ENCODE measurements at regions not wholly inside any gene's neighbourhood (a gene's known extent, or its start where the extent isn't known, plus 50 kb on each side); places are given as distances from the start of the nearest gene placed in this dataset.
"Not testable (repeated sequence)": the region's sequence is repeated elsewhere in the genome, so short reads cannot be mapped to it uniquely, and the experiment has no call there.

DNA sequence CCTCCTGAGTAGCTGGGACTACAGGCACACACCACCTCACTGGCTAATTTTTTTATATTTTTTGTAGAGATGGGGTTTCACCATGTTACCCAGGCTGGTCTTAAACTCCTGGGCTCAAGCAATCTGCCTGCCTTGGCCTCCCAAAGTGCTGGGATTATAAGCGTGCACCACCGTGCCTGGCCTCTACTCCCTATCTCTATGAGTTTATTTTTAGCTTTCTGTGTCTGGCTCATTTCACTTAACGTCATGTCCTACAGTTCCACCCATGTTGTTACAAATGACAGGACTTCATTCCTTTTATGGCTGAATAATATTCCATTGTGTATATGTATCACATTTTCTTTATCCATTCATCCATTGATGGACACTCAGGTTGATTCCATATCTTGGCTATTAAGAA lies 164.2 kb upstream of the ZNF648 start:
- DNase-seq: not testable (repeated sequence)

DNA sequence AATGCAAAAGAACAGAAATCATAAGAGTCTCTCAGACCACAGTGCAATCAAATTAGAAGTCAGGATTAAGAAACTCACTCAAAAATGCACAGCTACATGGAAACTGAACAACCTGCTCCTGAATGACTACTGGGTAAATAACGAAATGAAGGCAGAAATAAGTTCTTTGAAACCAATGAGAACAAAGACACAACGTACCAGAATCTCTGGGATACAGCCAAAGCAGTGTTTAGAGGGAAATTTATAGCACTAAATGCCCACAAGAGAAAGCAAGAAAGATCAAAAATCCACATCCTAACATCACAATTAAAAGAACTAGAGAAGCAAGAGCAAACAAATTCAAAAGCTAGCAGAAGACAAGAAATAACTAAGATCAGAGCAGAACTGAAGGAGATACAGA lies 160.5 kb upstream of the ZNF648 start:
- DNase-seq: not testable (repeated sequence)

DNA sequence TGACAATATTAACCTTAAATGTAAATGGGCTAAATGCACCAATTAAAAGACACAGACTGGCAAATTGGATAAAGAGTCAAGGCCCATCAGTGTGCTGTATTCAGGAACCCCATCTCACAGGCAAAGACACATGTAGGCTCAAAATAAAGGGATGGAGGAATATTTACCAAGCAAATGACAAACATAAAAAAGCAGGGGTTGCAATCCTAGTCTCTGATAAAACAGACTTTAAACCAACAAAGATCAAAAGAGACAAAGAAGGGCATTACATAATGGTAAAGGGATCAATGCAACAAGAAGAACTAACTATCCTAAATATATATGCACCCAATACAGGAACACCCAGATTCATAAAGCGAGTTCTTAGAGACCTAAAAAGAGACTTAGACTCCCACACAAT lies 159.9 kb upstream of the ZNF648 start:
- not testable (repeated sequence) for DNase-seq

DNA sequence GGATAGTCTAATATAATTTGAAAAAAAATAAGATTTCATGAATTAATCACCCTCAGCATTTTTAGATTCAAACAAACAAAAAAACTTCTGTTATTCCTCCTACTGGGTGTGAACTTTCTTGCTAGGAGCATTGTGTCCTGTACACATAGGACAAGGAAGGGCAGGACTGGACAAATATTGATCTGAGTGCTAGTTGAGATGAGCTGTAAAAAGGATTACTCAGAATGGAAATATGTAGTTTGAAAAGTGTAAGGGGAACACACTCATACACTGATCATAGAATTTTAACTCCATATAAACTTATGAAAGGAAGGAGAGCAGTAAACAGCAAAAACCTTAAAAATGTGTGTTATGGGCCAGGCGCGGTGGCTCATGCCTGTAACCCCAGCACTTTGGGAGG lies 156.5 kb upstream of the ZNF648 start:
- no peak for DNase-seq

DNA sequence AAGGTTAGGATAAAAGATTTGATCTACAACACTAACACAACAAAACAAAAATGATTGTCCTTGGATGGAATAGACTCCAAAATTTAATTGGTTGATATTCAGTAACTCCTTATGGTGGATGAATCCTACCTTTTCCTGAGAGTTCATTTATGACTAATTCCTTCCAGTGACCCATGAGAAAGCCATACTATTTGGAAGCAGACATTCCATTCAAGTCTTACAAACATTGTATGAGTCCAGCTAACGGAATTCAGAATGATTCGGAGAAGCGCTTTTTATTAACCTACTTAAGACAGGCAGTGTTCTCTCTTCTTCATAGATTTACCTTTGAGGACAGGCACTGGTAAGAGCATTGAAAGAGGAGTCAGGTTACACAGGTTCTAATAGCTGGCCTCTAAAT lies 155.6 kb upstream of the ZNF648 start:
- DNase-seq: no peak

DNA sequence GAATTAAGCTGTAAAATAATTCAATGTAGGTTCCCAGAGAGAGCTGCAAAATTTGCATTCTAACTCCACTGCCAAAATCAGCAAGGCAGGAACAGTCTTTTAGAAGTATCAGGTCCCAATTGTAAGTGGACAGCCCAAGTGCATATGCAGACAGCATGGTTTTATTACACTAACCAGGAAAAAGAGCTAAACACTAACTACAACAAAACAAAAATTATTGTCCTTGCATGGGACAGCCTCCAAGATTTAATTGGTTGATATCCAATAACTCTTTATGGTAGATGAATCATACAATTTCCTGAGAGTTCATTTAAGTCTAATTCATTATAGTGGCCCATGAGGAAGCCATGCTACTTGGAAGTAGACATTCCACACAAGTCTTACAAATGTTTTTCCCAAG lies 154.3 kb upstream of the ZNF648 start:
- DNase-seq: no peak

DNA sequence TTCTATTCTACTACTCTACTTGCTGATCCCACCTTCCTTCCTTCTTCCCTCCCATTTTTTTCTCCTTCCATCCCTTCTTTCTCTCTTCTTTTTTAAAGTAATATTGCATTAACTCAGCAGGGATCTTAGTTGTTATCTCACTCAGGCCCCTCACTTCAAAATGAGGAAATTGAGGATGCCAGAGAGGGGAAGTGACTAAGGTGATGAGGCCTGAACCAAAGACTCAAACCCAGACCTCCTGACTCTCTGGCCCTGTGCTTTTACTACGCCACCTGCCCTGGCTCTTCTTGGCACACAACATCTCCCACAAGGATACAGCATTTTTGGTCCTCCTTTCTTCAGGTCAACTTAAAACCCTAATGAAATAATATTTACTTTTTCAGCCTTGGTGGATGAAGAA lies 151.7 kb upstream of the ZNF648 start:
- DNase-seq: no peak

DNA sequence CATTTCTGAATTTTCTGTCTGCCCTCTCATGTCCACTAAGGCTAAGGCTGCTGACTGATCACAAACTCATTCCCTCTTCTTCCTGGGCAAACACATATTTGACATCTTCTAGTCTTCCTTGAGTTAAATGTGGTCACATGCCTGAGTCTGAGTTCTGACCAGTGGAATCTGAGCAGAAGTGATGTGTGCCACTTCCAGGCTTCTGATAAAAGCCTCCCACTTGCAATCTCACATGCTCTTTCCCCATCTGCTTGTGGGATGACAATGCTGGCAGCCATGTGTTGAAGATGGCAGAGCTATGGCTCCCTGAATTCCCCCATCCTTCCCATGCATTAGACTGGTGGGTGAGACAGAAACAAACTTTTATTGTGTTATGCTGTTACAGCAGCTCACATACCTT lies 149.9 kb upstream of the ZNF648 start:
- no peak for DNase-seq

DNA sequence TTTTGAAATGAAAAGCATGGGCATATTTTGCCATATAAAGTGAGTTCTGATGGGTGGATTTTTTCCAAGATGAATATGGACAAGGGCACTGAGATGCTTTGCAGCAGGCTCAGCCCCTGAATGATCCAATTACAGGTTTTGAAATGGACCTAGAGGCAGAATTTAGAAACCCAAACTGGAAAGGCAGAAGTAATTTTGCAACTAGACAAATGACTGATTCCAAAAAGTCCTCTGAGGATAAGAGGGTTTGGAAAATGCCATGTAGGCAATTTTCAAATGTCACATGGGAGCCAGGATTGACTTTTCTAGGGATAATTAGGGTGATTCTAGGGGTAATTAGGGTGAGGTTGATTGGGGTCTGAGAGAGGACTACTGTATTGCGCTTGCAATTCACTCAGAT lies 148.9 kb upstream of the ZNF648 start:
- no peak for DNase-seq

DNA sequence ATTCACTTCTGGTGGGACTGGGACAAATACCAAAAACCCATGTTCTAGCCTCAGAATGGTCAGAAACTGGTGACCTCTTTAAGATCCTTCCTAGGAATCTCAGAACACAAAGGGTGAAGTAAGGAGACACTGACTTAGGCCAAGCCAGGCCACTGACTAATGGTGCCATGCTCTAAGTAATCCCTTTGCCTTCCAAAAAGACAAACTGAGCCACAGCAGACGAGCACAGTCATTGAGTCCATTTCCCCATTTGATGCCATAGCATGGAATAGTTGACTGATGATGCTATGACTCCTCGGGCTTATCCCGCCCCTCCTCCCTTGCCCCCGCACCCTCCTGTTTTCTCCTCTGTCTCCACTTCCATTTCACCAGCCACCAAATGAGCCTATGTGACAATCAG lies 145.8 kb upstream of the ZNF648 start:
- no peak for DNase-seq

DNA sequence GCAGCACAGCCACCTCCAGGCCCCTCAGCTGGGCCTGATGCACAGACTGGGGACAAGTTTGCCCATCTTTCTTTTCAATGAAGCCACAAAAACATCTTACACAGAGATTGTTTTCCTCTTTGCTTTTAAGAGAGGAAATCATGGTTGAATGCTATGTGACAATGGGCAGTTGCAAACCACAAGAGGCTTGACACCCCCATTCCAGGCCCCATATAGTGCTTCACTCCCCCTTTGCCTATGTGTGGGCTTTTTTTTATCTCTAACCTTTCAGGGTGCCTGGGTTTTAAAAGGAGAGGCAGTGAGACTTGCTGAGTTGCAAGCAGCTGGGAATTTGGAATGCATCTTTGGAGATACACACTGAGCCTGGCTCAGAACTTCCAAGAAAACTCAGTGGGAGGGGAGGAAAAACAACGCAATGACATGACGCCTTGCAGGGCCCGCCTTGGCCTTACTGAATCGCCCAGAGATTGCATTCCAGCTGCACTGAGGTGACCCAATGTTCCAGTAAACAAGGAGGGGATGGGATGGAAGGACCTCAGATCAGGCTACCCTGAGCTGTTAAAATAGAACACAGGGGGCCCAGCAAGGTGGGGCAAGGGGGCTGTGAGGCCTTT lies 145.2 kb upstream of the ZNF648 start:
- no peak for DNase-seq

DNA sequence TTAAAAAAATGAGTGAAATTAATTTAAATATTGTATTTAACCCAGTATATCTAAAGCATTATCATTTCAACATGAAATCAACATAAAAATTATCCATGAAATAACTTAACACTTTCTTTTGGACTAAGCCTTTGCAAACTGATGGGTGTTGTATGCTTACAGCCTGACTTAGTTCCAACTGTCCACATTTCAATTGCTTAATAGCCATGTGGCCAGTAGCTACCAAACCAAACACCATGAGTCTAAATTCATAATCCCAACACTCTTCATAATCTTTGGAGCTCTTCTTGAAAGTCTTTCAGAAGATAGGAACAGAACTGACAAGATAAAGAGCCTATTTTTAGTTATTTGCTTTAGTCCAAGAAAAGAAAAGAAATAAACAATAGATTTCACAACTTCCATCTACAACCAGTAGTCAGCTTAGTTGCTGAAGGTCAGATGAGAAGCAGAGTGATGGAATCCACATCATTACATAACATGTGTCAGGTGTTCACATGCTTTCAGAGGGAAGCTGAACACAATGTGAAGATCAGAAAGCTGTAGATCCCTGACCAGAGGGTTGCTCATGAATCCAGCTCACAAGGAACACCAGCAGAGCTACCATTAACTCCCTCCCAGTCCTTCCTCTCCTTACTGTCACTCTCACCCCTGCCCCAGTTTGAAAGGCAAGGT lies 144.0 kb upstream of the ZNF648 start:
- DNase-seq: no peak

DNA sequence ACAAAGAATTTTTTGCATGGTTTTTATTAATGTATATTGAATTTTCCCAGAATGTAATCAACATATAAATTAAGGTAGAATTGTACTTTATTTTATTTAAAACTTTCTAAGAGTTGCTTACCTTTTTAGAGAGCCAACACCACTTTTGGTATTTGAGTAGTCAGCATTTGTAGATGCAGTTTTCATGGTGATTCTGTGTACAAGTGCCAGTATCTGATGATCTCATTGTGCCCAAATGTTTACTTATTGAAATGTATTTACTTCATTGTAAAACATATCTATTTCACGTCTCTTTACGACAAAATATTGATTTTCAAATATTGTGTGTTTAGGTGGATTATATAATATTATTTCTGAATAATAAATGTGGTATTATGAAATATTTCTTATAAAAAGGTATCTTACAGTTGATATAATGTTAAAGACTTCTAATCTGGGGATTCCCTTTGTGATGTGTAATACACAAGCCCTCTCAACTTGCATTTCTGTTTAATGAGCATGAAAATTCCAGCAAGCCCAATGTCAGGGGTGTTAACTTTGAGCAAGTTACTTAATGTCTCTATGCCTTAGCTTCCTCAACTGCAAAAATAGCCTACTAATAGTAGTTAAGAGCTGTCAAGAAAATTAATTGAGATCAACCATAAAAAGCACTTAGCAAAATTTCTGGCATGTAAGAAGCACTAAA lies 141.8 kb upstream of the ZNF648 start:
- no peak for DNase-seq

DNA sequence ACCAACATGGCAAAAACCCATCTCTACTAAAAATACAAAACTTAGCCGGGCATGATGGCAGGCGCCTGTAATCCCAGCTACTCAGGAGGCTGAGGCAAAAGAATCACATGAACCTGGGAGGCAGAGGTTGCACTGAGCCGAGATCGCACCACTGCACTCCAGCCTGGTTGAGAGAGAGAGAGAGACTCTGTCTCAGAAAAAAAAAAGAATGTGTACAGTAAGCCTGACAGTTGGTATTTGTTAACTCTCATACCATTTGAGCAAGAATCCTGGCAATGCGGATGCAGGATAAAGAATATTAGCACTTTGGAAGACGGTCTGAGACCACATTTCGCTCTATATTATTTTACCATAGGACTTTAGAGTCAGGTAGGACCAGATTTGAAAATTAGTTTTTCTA lies 140.0 kb upstream of the ZNF648 start:
- not testable (repeated sequence) for DNase-seq

DNA sequence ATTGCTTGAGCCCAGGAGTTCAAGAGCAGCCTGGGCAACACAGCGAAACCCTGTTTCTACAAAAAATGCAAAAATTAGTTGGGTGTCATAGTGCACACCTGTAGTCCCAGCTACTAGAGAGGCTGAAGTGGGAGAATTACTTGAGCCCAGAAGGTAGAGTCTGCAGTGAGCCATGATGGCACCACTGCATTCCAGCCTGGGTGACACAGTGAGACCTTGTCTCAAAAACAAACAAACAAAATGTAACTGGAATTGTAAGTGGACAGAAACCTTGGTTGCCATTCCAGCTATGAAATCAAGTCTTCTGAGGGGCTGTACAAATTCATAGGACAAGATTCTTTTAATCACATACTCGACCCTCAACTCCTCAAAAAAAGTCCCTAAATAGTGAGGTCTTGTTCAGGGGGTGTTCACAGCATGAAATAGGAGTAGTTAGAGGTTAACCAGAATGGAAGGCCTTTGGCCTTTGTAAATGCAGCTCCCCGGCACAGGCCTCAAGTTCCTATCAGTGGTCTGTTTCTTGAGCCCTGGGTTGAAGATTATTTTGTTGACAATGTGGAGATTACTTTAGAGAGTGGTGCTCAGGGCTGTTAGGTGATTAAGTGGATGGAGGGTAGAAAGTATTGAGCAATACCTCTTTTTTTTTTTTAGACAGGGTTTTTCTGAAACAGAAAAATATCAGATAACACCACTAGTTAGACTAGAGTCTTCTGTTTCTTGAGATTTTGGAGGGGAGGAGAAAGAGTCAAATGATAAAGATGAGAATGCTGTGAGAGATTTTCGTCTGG lies 138.7 kb upstream of the ZNF648 start:
- DNase-seq: no peak

DNA sequence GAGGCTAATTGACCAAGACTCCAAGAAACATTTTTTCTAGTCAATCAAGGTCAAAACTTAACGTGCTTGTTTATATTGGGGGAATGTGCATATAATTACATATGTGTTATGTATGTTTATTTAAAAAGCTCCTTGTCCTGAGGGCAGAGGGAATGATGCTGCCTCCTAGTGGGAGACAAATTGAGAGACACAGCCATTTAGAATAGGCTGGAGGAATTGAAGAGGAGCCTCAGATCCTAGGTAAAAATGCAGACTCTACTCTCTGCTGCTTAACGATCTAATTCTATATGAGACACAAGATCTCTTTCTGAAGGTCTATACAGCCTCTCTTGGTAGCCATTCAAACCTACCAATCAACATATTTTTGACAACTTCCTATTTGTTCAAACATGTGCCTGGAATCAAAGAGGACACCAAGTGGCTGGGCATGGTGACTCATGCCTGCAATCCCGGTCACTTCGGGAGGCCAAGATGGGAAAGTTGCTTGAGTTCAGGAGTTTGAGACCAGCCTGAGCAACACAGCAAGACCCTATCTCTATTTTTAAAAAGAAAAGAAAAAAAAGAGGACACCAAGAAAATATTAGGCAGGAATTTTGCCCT lies 136.6 kb upstream of the ZNF648 start:
- no peak for DNase-seq

DNA sequence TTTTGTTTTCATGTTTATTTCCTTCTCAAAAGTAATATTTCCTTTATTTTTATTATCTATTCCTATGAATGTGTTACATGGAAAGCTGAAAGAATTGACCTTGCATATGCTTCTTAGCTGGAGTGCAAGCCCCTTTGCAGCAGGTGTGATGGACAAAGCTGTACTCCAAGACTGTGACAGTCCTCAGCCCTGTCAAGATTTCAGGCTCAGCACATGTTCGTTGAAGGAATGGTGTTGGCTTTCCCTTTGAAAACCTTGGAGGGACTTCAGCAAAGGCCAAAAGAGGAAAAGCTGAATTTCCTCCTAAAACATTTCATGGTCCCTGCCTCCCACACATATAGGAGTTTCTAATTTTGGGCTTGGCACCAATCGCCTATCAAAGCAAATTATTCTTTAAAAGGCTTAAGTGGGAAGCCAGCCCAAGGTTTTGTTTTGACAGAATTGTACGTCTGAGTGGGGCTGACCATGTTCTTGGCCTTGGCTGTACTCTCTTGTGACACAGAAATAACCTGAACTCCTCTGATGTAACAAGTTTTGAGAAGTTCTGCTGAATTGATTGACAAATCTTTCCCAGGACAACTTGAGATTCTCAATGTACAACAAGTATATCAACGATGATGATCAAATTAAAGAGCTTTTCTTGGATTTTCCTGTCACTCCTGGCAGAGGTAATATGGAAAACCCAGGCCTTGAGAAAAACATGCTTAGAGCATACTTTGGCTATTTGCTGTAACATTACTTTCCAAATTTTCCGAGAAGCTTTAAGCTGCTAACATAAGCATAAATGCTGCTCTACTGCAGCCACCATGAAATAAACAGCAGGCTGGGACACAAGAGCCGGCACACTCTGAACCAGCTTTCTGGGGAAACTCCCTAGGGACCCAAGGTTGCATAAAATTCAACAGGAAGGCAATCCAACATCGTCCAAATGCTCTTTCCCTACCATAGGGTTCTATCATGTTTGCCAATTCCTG lies 135.7 kb upstream of the ZNF648 start:
- no peak for DNase-seq

DNA sequence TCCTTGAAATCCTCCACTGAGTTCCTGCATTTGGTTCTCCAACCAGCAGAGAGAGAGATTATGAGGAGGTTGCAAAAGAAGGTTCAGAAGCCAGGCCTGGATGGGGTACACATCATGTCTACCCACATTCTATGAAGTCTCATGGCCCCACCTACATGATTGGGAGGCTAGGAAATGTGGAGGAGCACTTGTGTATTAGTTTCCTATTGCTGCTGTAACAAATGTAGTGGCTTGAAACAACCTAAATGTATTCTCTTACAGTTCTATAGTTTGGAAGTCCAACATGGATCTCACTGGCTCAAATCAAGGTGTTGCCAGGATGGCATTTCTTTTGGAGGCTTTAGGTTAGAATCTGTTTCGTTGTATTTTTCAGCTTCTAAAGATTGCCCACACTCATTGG lies 134.2 kb upstream of the ZNF648 start:
- no peak for DNase-seq

DNA sequence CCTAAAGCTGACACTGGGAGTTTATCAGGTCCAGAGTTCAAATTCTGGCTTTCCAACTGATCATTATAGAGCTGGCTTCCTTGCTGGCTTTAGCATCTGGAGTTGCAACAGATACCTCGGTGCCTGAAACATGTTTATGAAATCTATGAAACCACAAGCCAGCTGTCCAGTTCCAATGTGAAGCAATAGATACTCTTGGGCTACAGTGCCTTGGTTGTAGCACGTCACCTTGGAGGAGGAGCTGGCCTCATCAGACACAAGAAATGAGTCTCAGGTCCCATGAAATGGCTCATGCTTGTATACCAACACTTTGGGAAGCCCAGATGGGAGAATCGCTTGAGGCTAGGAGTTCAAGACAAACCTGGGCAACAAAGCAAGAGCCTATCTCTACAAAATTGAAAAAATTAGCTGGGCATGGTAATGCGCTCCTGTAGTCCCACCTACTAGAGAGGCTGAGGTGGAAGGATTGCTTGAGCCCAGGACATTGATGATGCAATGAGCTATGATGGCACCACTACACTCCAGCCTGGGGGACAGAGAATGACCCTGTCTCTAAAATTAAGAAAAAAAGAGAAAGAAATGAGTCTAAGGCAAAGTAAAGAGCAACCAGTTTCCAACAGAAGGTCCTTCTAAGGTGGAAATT lies 132.5 kb upstream of the ZNF648 start:
- no peak for DNase-seq

DNA sequence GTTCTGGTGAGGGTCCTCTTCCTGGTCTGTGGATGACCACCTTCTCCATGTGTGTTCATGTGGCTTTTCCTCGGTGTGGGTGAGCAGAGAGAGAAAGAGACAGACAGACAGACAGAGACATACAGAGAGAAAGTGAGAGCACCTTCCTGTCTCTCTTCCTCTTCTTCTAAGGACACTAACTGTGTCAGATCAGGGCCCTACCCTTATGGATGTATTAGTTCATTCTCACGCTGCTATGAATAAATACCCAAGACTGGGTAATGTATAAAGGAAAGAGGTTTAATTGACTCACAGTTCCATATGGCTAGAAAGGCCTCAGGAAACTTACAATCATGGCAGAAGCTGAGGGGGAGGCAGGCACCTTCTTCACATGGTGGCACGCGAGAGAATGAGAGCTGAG lies 131.5 kb upstream of the ZNF648 start:
- no peak for DNase-seq

DNA sequence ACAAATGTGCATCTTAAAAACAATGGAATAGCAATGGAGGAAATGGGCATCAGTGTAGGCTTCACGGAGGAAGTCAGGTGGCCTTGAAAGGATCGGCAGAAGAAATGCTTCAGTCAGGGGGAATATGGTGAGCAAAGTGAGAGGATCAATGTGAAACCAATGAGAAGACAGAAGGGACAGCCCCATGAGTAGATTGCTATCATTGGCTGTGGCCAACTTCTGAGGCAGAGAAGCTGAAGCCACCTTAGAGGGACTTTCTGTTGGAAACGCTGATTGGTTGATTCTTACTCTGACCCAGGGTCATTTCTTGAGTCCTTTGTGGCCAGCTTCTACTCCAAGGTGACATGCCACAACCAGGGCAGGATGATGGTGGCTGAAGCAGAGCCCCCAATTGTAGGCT lies 130.7 kb upstream of the ZNF648 start:
- no peak for DNase-seq
